Fibroblast of villous mesenchyme (primary cell): ENCODE measurements at regions not wholly inside any gene's neighbourhood (a gene's known extent, or its start where the extent isn't known, plus 50 kb on each side); places are given as distances from the start of the nearest gene placed in this dataset.

Experiments used
- DNase-seq: peaks from one replicate; pipeline ENCODE4 v3.0.0-alpha.2; 2010; ENCODE audit warnings: low read depth
- H3K4me3 ChIP-seq: 2 replicates; pipeline ENCODE4 v1.5.1; 2011; ENCODE audit warnings: low read depth, mild to moderate bottlenecking, low read length
- CTCF ChIP-seq: IDR thresholded peaks from 2 replicates; pipeline ENCODE4 v1.5.1; 2012; ENCODE audit warnings: low read depth, mild to moderate bottlenecking, low read length; ENCODE audit not compliant: insufficient read depth

GRCh38 chr6:111984516-111985201 lies 69.2 kb upstream of the CCN6 start:
- DNase-seq: no peak
- no peak for TF ChIP-seq CTCF

GRCh38 chr6:111985202-111985731 lies 68.6 kb upstream of the CCN6 start:
- TF ChIP-seq CTCF: no peak
- peak; percentile 62 for DNase-seq
- H3K4me3 ChIP-seq: no peak overlapping the region

More at GRCh38 chr6:111984516-111985201, 69.2 kb upstream of the CCN6 start:
- H3K4me3 ChIP-seq: no peak overlapping the region

GRCh38 chr6:111986651-111987050 lies 67.3 kb upstream of the CCN6 start:
- TF ChIP-seq CTCF: no peak
- DNase-seq: no peak
- no peak overlapping the region for H3K4me3 ChIP-seq

GRCh38 chr6:111987295-111987694 lies 66.6 kb upstream of the CCN6 start:
- no peak for TF ChIP-seq CTCF
- H3K4me3 ChIP-seq: no peak overlapping the region
- peak; percentile 31 for DNase-seq

- DNase-seq: no peak
- no peak overlapping the region for H3K4me3 ChIP-seq
- no peak for TF ChIP-seq CTCF
Observed at GRCh38 chr6:111988926-111989325, 65.0 kb upstream of the CCN6 start.

GRCh38 chr6:111989743-111990142 lies 64.2 kb upstream of the CCN6 start:
- no peak overlapping the region for H3K4me3 ChIP-seq
- no peak for TF ChIP-seq CTCF
- no peak for DNase-seq

GRCh38 chr6:111990214-111990613 lies 63.7 kb upstream of the CCN6 start:
- no peak overlapping the region for H3K4me3 ChIP-seq
- TF ChIP-seq CTCF: no peak
- DNase-seq: no peak
